Activated naive CD4-positive, alpha-beta T cell treated with anti-CD3 and anti-CD28 coated beads, Interleukin-2, amount 10 ng/mL, durations not matched to agents 7 days and 5 days (primary cell): ENCODE measurements at regions not wholly inside any gene's neighbourhood (a gene's known extent, or its start where the extent isn't known, plus 50 kb on each side); places are given as distances from the start of the nearest gene placed in this dataset.

Experiments
- CTCF ChIA-PET: fragments of 350-600 bp; sonication (Branson Sonifier 250); formaldehyde crosslinking; loops from one replicate; lab custom pipeline; 2021; ENCODE audit warnings: antibody characterized with exemption; lab: Charles Lee
- DNase-seq: peaks from one replicate; pipeline ENCODE4 v3.0.0-alpha.2; 2020
- H3K27ac Mint-ChIP-seq: one replicate; pipeline ENCODE4 v1.8.0; 2021; ENCODE audit warnings: mild to moderate bottlenecking, moderate library complexity, mixed read lengths
- H3K27me3 Mint-ChIP-seq: one replicate; pipeline ENCODE4 v1.8.0; 2021; ENCODE audit warnings: mild to moderate bottlenecking, mixed read lengths
- H3K36me3 Mint-ChIP-seq: one replicate; pipeline ENCODE4 v1.8.0; 2021; ENCODE audit warnings: mixed read lengths
- H3K4me1 Mint-ChIP-seq: one replicate; pipeline ENCODE4 v1.8.0; 2021; ENCODE audit warnings: mixed read lengths
- H3K4me3 Mint-ChIP-seq: one replicate; pipeline ENCODE4 v1.8.0; 2021; ENCODE audit warnings: mild to moderate bottlenecking, moderate library complexity, mixed read lengths
- H3K9me3 Mint-ChIP-seq: one replicate; pipeline ENCODE4 v1.8.0; 2021; ENCODE audit warnings: mixed read lengths

DNA sequence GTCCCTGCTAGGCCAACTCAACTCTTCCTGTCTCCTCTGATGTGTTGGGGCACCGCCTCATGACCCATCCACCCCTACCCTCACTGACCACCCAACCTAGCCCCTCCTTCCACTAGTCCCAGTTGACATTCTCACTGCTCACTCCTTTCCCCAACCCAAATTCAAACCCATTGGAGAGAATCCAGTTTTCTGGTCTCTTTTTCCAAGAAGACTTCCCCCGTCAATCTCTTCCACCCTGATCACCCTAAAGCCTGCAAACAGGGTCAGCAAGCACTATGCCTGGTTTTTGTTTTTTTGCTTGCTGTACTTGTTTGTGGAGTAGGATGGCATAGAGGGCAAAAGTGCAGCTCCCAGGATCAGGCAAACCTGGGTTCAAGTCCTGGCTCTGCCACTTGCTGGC, 176.6 kb upstream of the PPP2R3A start:
- H3K4me3 Mint-ChIP-seq: no peak overlapping the region
- no peaks in the 10 kb centered on the region for H3K9me3 Mint-ChIP-seq
- no peak overlapping the region for H3K27ac Mint-ChIP-seq
- CTCF ChIA-PET: no interaction called here
- no peak for DNase-seq
- no peaks in the 10 kb centered on the region for H3K36me3 Mint-ChIP-seq
- no peaks in the 10 kb centered on the region for H3K27me3 Mint-ChIP-seq
- H3K4me1 Mint-ChIP-seq: no peaks in the 10 kb centered on the region

DNA sequence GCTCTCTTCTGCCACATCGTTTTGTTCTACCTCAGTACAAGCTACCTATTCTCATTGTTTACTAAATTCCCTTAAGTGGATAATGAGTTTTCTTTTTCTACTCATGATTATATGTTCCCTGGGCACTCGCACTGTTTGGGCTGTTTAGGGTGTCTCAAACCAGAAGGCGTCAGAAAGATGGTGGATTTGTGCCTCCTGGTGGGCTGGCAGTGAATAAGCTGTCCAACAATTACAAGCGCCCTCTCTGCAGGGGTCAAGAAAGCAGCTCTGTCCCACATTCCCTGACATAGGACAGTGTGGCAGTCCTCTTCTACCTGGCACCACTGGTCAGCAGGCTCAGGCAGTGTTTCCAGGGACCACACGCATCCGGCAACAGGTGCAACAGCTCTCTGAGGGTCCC, 173.4 kb upstream of the PPP2R3A start:
- CTCF ChIA-PET: no interaction called here
- H3K9me3 Mint-ChIP-seq: no peaks in the 10 kb centered on the region
- no peak for DNase-seq
- no peaks in the 10 kb centered on the region for H3K4me1 Mint-ChIP-seq
- H3K27ac Mint-ChIP-seq: no peak overlapping the region
- H3K27me3 Mint-ChIP-seq: no peaks in the 10 kb centered on the region
- H3K4me3 Mint-ChIP-seq: no peak overlapping the region
- no peaks in the 10 kb centered on the region for H3K36me3 Mint-ChIP-seq

DNA sequence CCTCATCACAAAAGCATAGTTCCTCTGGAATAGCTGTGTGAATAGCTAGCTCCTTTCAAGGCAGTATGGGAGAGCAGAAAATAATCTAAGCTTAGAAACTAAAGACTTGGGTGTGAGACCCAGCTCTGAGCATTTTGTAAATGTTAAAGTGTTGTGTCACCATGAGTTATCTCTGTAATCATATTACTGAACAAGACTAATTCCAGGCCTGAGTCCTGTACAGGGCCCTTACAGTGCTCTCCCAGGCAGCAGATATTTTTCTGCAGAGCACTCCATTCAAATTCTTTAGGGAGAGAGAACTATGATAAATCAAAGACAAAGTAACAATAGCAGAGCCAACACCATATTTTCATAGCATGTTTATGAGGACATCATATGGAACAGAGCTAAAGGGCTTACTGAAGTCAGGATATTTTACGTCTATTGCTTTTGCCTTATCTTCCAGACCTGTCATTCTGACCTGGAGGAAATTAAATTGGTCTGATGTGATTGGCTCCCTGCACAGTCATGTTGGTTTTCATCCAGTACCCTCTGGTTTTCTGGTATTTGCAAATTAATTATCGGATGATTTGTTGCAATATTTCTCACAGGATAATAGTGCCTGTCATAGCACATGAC, 172.6 kb upstream of the PPP2R3A start:
- H3K4me3 Mint-ChIP-seq: no peak overlapping the region
- no peaks in the 10 kb centered on the region for H3K9me3 Mint-ChIP-seq
- no peaks in the 10 kb centered on the region for H3K4me1 Mint-ChIP-seq
- CTCF ChIA-PET: no interaction called here
- no peak overlapping the region for H3K27ac Mint-ChIP-seq
- H3K36me3 Mint-ChIP-seq: no peaks in the 10 kb centered on the region
- DNase-seq: no peak
- no peaks in the 10 kb centered on the region for H3K27me3 Mint-ChIP-seq

DNA sequence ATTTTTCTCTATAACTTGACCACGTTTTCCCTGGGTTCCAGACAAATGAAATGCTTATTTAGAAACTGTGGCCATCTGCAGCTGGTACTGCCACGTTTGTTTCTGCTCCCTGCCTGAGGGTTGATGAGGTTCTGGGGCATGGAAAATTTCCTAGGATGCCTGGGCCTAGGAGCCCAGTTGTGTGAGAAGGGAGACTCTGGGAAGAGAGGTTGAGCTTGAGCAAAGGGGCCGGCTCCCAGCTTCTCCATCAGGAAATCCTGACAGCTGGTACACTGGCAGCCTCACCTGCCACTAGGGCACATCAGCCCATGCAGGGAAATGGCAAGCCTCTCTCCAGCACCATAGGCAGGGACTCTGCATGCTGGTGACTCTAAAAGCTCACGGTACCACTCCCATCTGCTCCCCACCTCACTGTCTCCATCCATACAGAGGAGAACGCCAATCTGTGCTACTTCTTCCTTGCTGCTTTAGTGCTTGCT, 165.4 kb upstream of the PPP2R3A start:
- H3K4me1 Mint-ChIP-seq: no peaks in the 10 kb centered on the region
- H3K27ac Mint-ChIP-seq: no peak overlapping the region
- H3K9me3 Mint-ChIP-seq: no peaks in the 10 kb centered on the region
- no peak overlapping the region for H3K4me3 Mint-ChIP-seq
- no peak for DNase-seq
- CTCF ChIA-PET: no interaction called here
- no peaks in the 10 kb centered on the region for H3K36me3 Mint-ChIP-seq
- H3K27me3 Mint-ChIP-seq: no peaks in the 10 kb centered on the region

DNA sequence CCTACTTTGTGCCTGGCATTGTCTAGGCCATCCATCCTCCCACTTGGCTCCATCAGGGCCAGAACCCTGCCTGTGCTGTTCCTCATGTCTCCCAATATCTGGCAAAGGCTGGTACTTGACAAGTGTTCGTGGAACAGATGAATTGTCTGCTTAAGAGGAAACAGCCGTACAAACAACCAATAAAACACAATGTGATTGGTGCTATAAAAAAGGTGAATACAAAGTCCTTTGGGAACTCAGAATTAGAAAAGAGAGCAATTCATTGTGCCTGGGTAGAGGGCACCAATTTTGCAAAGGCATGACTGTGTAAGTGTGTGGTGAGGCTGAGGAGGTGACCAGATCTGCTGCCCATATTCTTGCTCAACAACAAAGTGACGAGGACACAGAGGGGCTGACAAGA, 164.5 kb upstream of the PPP2R3A start:
- Mint-ChIP-seq H3K27ac (no peak overlapping the region), H3K9me3 (no peaks in the 10 kb centered on the region), H3K4me3 (no peak overlapping the region), H3K36me3 (no peaks in the 10 kb centered on the region), H3K27me3 (no peaks in the 10 kb centered on the region), H3K4me1 (no peaks in the 10 kb centered on the region)
- CTCF ChIA-PET: no interaction called here
- no peak for DNase-seq

DNA sequence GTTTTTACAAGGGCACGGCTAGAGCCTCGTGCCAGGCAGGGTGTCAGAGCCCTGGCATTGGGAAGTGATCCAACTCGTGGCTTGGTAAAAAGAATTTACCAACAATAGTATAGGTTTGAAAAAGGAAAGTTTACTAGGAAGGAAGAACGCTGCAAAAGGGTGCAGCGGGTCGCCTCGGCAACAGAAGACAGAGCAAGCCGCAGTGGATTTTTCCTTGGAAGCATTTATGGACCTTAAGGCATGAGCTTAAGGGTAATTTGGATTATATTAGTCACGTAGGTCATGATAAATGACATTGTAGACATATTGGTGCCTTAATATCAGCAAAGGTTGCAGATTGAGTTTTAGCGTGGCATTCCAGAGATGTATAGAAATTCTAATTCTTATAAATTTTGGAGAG, 163.4 kb upstream of the PPP2R3A start:
- Mint-ChIP-seq H3K9me3 (no peaks in the 10 kb centered on the region), H3K4me1 (no peaks in the 10 kb centered on the region), H3K4me3 (no peak overlapping the region), H3K27me3 (no peaks in the 10 kb centered on the region), H3K27ac (no peak overlapping the region), H3K36me3 (no peaks in the 10 kb centered on the region)
- CTCF ChIA-PET: no interaction called here
- no peak for DNase-seq

DNA sequence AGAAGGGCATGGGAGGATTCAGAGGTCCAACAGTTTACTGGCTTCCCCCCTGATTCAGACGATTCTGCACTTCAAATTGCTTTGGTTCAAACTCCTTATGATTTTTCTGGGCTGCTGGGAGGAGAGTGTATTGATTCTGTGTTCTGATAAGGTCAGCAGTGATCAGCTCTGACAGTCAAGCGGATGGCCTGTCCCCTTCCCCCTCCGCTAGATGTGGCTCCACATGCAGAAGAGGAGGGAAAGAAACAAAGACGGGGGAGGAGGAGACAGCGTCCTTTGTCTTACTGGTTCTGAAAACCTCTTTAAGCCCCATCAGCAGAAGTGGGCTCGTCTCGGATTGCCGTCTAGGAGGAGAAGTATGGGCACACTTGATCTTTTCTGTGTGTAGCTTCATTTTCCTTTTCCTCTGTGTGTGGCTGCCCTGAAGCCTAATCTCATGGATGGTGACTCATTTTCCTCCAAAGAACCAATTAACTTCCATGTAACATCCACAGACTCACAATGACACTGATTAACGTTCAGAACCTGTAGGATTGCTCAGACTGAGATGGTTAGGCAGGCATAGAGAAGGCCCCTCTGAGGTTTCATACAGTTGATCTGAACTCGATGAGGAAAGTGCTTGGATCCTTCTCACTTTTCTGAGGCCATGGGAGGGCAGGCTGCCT, 162.4 kb upstream of the PPP2R3A start:
- H3K36me3 Mint-ChIP-seq: no peaks in the 10 kb centered on the region
- DNase-seq: no peak
- H3K4me1 Mint-ChIP-seq: no peaks in the 10 kb centered on the region
- H3K27ac Mint-ChIP-seq: no peak overlapping the region
- CTCF ChIA-PET: no interaction called here
- H3K9me3 Mint-ChIP-seq: no peaks in the 10 kb centered on the region
- no peak overlapping the region for H3K4me3 Mint-ChIP-seq
- H3K27me3 Mint-ChIP-seq: no peaks in the 10 kb centered on the region

DNA sequence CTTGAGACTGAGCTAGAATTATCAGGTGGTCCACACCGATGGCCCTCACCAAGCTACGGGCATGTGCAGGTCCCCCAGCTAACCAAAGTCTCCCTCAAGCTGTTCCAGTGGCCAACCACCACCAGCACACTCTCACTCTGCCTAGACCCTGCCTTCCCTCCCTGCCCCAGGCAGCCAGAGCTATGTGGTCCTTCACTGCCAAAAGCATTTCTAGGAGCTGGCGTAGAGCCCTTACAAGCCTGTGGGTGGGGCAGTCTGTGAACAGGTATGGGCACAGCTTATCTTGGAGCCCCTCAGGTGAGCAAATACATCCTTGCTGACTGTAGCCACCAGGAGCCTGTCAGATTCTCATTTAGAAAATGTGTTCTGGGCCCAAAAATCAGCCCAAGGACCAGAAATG, 159.8 kb upstream of the PPP2R3A start:
- no peak for DNase-seq
- Mint-ChIP-seq H3K4me3 (no peak overlapping the region), H3K4me1 (no peaks in the 10 kb centered on the region), H3K27ac (no peak overlapping the region), H3K9me3 (no peaks in the 10 kb centered on the region), H3K27me3 (no peaks in the 10 kb centered on the region), H3K36me3 (no peaks in the 10 kb centered on the region)
- CTCF ChIA-PET: no interaction called here

DNA sequence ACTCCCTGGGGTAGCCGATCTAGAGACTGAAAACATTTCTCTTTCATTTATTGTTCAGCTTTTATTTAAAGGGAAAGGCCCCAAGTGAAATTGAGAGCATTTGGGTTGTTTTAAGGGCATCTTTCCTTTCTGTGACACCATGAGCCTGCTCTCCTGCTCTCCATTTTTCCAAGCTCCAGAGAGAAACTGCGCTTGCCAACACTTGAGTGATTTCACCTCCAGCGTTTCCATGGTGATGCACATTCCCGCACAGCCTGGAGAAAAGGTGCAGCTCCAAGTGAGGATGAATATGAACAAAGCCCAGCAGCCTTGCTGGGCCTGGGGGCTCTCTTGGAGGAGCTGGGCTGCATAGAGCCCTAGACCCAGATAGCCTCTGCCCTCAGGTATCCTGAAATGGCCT, 159.2 kb upstream of the PPP2R3A start:
- Mint-ChIP-seq H3K36me3 (no peaks in the 10 kb centered on the region), H3K27me3 (no peaks in the 10 kb centered on the region), H3K27ac (no peak overlapping the region), H3K4me1 (no peaks in the 10 kb centered on the region), H3K9me3 (no peaks in the 10 kb centered on the region), H3K4me3 (no peak overlapping the region)
- no peak for DNase-seq
- CTCF ChIA-PET: no interaction called here

DNA sequence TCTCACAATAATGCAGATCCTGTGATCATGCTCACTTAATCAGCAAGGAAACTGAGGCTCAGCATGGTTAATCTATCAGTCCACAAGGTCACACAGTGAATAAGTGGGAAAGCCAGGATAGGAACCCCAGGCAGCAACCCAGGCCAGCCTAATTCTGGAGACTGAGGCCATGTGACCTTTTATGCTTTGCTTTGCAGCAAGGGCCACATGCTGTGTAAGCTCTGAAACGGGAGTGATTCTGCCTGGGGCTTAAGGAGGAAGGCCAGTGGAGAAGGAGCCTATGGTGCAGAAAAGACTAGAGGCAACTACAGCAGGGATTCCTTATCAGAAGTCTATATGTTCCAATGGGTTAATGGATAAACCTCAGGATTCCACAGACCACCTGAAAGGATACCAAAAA, 157.6 kb upstream of the PPP2R3A start:
- CTCF ChIA-PET: no interaction called here
- DNase-seq: no peak
- Mint-ChIP-seq H3K27ac (no peak overlapping the region), H3K4me1 (no peaks in the 10 kb centered on the region), H3K27me3 (no peaks in the 10 kb centered on the region), H3K36me3 (no peaks in the 10 kb centered on the region), H3K4me3 (no peak overlapping the region), H3K9me3 (no peaks in the 10 kb centered on the region)

DNA sequence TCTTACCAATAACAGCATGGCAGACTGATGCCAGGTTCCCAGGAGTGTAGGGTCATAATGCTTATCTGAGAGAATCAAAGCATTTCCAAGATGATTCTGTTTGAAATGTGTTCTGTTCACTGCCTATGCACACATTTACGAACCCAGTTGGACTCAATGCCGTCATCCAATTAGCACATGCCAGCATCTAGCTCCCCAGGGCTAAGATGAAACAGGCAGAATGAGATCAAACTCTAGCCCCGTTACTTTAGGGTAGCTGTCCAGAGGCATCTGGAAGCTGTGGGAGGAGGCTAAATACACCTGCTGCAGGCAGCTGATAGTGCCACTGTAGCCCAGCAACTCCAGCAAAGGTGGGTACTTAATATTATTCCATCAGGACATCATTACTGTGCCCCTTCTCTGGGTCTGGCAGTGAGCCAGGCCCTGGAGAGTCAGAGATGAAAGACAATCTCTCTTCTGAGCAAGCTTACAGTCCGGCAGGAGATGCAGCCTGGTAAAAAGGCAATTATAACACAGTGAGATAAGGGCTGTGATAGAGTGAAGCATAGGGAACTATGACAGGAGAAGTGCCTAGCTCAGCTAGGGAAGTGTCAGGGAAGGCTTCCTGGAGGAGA, 156.4 kb upstream of the PPP2R3A start:
- CTCF ChIA-PET: no interaction called here
- no peaks in the 10 kb centered on the region for H3K9me3 Mint-ChIP-seq
- H3K36me3 Mint-ChIP-seq: no peaks in the 10 kb centered on the region
- no peak overlapping the region for H3K4me3 Mint-ChIP-seq
- no peak for DNase-seq
- H3K27ac Mint-ChIP-seq: no peak overlapping the region
- H3K4me1 Mint-ChIP-seq: no peaks in the 10 kb centered on the region
- H3K27me3 Mint-ChIP-seq: no peaks in the 10 kb centered on the region

DNA sequence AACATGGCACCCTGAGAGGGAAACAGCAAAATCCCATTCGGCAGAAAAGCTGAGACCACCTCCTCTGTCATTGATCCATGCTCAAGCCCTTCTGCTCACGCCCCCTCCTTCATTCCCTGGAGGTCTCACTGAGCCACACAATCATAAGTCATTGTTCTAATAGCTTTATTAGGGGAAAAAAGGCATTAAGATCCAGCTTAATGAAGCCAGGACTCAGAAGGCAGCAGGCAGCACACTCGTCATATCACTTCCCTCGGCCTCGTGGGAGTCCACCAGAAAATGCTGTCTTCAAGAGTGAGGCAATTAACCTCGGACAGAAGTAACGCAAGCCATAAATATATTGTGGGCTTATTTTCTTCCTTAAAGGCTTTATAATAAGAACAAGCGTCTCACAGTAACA, 153.9 kb upstream of the PPP2R3A start:
- no peaks in the 10 kb centered on the region for H3K36me3 Mint-ChIP-seq
- H3K4me1 Mint-ChIP-seq: no peaks in the 10 kb centered on the region
- no peak for DNase-seq
- no peaks in the 10 kb centered on the region for H3K9me3 Mint-ChIP-seq
- no peaks in the 10 kb centered on the region for H3K27me3 Mint-ChIP-seq
- H3K4me3 Mint-ChIP-seq: no peak overlapping the region
- no peak overlapping the region for H3K27ac Mint-ChIP-seq
- CTCF ChIA-PET: no interaction called here

DNA sequence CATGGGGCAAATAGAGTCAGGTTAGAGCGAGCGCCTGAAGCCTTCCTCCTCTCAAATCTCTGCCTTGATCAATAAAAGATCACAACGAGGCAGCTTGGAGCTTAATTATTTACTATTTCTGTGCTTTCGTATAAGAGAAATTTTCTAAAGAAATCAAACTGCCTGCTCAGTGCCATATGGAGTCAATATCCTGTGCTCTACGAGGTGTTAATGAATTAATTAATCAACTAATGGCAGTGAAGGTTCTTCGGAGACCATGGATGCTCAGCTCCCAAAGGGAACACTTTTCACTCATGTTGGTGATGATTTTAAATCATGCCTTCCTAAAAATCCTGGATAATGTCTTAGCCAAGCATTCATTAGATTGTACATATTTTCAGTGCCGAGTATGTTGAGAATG, 153.5 kb upstream of the PPP2R3A start:
- no peaks in the 10 kb centered on the region for H3K9me3 Mint-ChIP-seq
- no peaks in the 10 kb centered on the region for H3K36me3 Mint-ChIP-seq
- H3K27ac Mint-ChIP-seq: no peak overlapping the region
- DNase-seq: no peak
- no peaks in the 10 kb centered on the region for H3K27me3 Mint-ChIP-seq
- no peaks in the 10 kb centered on the region for H3K4me1 Mint-ChIP-seq
- H3K4me3 Mint-ChIP-seq: no peak overlapping the region
- CTCF ChIA-PET: no interaction called here

DNA sequence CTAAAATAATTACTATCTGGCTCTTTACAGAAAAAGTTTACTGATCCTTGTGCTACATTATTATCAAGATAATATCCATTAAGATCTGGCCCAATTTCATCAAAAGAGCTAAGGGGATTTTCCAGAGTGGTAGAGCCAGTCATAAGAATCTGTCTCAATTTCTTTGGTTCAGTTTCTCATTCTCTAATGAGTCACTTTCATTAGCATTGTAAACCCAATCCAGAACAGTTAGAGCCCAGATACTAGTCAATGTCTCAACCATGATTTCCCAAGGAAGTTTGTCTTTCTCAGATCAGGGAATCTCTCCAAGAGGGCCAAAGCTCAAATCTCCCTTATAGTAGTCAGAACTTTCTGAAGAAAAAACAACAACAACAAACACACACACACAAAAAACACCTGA, 131.1 kb upstream of the PPP2R3A start:
- no peak for DNase-seq
- Mint-ChIP-seq H3K27me3 (no peaks in the 10 kb centered on the region), H3K27ac (no peak overlapping the region), H3K9me3 (peaks cover 1% of the 10 kb centered on the region), H3K4me3 (no peak overlapping the region), H3K36me3 (no peaks in the 10 kb centered on the region), H3K4me1 (no peaks in the 10 kb centered on the region)
- CTCF ChIA-PET: no interaction called here

DNA sequence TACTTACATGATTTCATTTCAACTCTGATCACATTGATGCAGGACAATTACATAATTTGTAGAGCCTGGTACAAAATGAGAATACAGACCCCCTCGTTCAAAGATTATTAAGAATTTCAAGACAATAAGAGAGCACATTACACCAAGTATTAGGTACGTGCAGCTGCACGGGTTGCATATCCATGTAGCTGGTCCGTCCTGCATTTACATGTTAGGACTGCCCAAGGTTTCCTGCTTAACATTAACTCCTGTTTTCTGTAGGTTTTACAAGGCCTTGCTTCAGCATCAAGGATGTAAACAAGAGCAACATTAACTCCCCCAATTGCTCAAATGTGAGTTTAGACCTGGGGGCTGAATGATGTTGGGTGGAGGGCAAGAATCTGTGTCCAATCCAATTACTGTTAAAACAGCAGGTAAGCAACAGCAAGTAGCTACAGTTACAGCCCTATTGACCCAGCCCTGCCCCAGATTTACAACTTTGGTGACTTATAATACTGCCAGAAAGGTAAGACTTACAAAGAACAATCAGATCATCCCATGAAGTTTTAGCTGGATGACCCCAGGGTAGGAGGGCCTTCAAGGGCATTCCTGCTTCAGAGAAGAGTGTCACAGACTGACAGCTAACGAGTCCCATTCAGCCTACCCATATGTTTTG, 127.4 kb upstream of the PPP2R3A start:
- Mint-ChIP-seq H3K36me3 (no peaks in the 10 kb centered on the region), H3K9me3 (peaks cover 1% of the 10 kb centered on the region), H3K4me1 (no peaks in the 10 kb centered on the region), H3K4me3 (no peak overlapping the region), H3K27me3 (no peaks in the 10 kb centered on the region), H3K27ac (no peak overlapping the region)
- CTCF ChIA-PET: no interaction called here
- DNase-seq: no peak
